ENCODE measurements at regions not wholly inside any gene's neighbourhood (a gene's known extent, or its start where the extent isn't known, plus 50 kb on each side); places are given as distances from the start of the nearest gene placed in this dataset.

- no peak for TF ChIP-seq CTCF (IDR thresholded peaks at IDR 0.05)
- TF ChIP-seq EZH2phosphoT487 (IDR thresholded peaks at IDR 0.05): no peak
Observed at GRCh38 chr4:14607001-14607400, 395.3 kb upstream of the CPEB2 start.
